ENCODE measurements at regions not wholly inside any gene's neighbourhood (a gene's known extent, or its start where the extent isn't known, plus 50 kb on each side); places are given as distances from the start of the nearest gene placed in this dataset.

DNA sequence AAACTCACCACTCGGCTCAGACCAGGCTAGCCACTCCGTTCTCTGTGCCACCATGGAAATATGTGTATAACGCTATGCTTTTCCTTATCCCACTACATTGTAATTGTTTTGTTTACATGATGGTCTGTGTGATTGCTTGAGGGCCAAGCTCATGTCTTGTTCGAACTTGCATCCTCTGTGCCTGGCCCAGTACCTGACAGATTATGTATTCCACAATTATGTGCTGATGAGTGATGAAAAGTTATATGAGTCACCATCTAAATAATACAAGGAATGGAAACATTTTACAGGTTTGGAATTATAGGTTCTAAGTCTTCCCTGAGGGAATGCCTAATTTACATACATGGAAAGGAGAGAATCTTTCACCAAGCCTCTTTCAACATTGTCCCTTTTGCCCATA is 137.4 kb downstream of the C7orf25 start:
- H3K27me3 Mint-ChIP-seq = no peaks in the 10 kb centered on the region
- no peak overlapping the region for H3K27ac Mint-ChIP-seq
- H3K4me3 Mint-ChIP-seq (ENCODE audit: low read depth) = no peak overlapping the region
- TF ChIP-seq, protein P1, sequence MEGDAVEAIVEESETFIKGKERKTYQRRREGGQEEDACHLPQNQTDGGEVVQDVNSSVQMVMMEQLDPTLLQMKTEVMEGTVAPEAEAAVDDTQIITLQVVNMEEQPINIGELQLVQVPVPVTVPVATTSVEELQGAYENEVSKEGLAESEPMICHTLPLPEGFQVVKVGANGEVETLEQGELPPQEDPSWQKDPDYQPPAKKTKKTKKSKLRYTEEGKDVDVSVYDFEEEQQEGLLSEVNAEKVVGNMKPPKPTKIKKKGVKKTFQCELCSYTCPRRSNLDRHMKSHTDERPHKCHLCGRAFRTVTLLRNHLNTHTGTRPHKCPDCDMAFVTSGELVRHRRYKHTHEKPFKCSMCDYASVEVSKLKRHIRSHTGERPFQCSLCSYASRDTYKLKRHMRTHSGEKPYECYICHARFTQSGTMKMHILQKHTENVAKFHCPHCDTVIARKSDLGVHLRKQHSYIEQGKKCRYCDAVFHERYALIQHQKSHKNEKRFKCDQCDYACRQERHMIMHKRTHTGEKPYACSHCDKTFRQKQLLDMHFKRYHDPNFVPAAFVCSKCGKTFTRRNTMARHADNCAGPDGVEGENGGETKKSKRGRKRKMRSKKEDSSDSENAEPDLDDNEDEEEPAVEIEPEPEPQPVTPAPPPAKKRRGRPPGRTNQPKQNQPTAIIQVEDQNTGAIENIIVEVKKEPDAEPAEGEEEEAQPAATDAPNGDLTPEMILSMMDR (IDR thresholded peaks at IDR 0.05; ENCODE audit: unreplicated experiment) = no peak
- peaks cover 8% of the 10 kb centered on the region for H3K9me3 Mint-ChIP-seq (ENCODE audit: low read depth)
- H3K36me3 Mint-ChIP-seq (ENCODE audit: insufficient read depth) = peaks cover 1% of the 10 kb centered on the region
- H3K4me1 Mint-ChIP-seq (ENCODE audit: low read depth) = no peaks in the 10 kb centered on the region
- no peak for DNase-seq (ENCODE audit: low spot score, unreplicated experiment)

DNA sequence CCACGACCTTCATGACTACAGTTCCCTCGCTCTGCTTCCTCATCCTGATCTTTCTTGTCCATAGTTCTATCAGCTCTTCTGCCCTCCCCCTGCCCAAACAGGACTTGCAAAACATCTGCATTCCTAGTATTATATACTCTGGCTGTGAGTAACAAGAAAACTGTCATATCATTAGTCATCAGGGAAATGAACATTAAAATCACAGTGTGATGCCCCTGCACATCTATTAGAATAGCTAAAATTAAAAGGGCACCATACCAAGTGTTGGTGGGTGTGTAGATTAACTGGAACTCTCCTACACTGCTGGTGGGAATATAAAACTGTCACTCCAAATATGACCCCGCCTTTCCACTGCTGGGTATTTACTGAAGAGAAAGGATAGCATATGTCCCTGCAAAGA is 141.8 kb downstream of the C7orf25 start:
- Mint-ChIP-seq H3K4me3 (ENCODE audit: low read depth) (no peak overlapping the region), H3K27me3 (peaks cover 4% of the 10 kb centered on the region), H3K4me1 (ENCODE audit: low read depth) (no peaks in the 10 kb centered on the region), H3K27ac (no peak overlapping the region), H3K36me3 (ENCODE audit: insufficient read depth) (no peaks in the 10 kb centered on the region), H3K9me3 (ENCODE audit: low read depth) (no peaks in the 10 kb centered on the region)
- no peak for DNase-seq (ENCODE audit: low spot score, unreplicated experiment)
- TF ChIP-seq, protein P1 (IDR thresholded peaks at IDR 0.05; ENCODE audit: unreplicated experiment) = no peak

DNA sequence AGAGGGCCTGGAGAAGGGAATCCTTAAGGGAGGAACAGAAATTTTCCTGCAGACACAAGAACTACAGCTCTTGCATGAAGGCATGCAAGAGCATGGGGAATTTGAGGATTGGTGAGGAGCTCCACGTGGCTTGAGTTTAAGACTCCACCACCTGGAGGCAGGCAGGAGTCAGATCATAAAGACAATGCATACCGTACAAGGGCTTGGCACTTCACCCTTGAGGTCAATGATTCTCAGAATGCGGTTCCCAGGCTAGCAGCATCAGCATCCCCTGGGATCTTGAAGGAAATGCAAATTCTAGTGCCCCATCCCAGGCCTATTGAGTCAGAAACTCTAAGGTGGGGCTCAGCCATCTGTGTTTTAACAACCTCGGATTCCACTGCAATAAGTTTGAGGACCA is 143.8 kb downstream of the C7orf25 start:
- H3K36me3 Mint-ChIP-seq (ENCODE audit: insufficient read depth) = no peaks in the 10 kb centered on the region
- H3K27me3 Mint-ChIP-seq = peaks cover 10% of the 10 kb centered on the region
- no peak overlapping the region for H3K27ac Mint-ChIP-seq
- H3K9me3 Mint-ChIP-seq (ENCODE audit: low read depth) = no peaks in the 10 kb centered on the region
- H3K4me1 Mint-ChIP-seq (ENCODE audit: low read depth) = no peaks in the 10 kb centered on the region
- DNase-seq (ENCODE audit: low spot score, unreplicated experiment) = no peak
- no peak overlapping the region for H3K4me3 Mint-ChIP-seq (ENCODE audit: low read depth)
- TF ChIP-seq, protein P1 (IDR thresholded peaks at IDR 0.05; ENCODE audit: unreplicated experiment) = no peak

DNA sequence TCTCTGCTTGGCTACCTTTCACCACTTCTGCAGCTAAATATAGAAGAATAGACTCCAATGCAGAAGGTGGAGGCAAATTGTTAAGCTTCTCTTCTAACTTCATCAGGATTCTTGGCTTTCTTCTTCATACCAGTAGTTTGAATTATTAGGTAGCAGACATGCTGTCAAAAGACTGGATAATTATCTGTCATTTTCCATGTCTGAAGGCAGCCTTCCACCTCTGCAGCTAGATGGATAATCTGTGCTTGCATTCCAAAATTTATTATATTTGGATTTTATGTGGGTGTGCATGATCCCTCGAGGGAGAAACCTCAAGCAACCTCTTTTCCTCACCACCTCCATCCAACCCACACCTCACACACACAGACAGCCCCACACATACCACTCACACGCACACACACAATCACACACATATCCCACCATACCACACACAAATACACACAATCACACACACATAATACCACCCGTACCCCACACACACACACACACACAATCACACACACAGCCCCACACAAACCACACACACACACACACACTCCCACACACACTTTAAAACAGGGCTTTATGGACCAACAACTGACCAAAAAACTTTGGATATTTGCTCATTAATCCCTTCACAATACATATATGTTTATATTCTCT is 145.0 kb downstream of the C7orf25 start:
- peaks cover 13% of the 10 kb centered on the region for H3K27me3 Mint-ChIP-seq
- no peak overlapping the region for H3K4me3 Mint-ChIP-seq (ENCODE audit: low read depth)

DNA sequence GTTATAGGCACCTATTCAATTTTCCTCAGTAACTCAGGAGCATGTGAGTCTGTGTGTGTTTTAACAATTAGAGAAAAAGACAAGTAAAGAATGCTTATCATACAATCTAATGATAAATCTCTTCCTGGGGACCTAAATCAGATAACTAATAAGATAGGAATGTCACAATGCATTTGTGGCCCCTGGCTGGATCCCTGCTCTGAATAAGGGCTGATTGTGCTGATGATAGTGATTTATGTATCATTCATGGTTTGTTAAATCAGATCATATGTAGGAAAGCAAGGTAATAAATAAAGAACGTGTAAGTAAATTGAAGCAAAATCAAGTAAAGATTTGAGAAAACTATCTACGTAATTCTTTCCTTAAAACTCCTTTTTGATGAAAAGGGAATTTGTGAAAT is 145.9 kb downstream of the C7orf25 start:
- H3K9me3 Mint-ChIP-seq (ENCODE audit: low read depth) = no peaks in the 10 kb centered on the region

More for the DNA sequence above, 145.0 kb downstream of the C7orf25 start:
- DNase-seq (ENCODE audit: low spot score, unreplicated experiment) = no peak
- Mint-ChIP-seq H3K9me3 (ENCODE audit: low read depth) (no peaks in the 10 kb centered on the region), H3K36me3 (ENCODE audit: insufficient read depth) (no peaks in the 10 kb centered on the region), H3K27ac (no peak overlapping the region), H3K4me1 (ENCODE audit: low read depth) (no peaks in the 10 kb centered on the region)
- TF ChIP-seq, protein P1 (IDR thresholded peaks at IDR 0.05; ENCODE audit: unreplicated experiment) = no peak

More for the DNA sequence above, 145.9 kb downstream of the C7orf25 start:
- H3K27me3 Mint-ChIP-seq = peaks cover 13% of the 10 kb centered on the region
- no peak for DNase-seq (ENCODE audit: low spot score, unreplicated experiment)
- no peak overlapping the region for H3K27ac Mint-ChIP-seq
- TF ChIP-seq, protein P1 (IDR thresholded peaks at IDR 0.05; ENCODE audit: unreplicated experiment) = no peak
- H3K4me3 Mint-ChIP-seq (ENCODE audit: low read depth) = no peak overlapping the region
- no peaks in the 10 kb centered on the region for H3K4me1 Mint-ChIP-seq (ENCODE audit: low read depth)
- no peaks in the 10 kb centered on the region for H3K36me3 Mint-ChIP-seq (ENCODE audit: insufficient read depth)
